ENCODE measurements at regions not wholly inside any gene's neighbourhood (a gene's known extent, or its start where the extent isn't known, plus 50 kb on each side); places are given as distances from the start of the nearest gene placed in this dataset.
"Not testable (repeated sequence)": the region's sequence is repeated elsewhere in the genome, so short reads cannot be mapped to it uniquely, and the experiment has no call there.

DNA sequence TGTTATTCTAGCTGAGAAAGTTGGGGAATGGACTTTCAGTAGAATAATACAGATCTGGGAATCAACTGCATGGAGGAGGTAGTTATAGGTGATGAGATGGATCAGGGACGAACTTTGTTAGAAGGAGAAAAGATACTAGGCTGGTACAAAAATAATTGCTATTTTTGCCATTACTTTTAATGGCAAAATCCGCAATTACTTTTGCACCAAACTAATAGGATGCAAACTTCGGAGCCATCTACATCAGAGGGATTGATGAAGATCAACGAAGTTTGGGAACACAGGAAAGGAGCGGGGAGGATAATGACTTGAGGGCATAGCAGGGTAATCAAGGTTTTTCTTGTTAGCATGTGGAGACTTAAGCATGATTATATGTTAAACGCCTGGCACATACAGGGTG is 111.9 kb downstream of the DEFB131A start:
- H3K79me2 ChIP-seq (ENCODE audit: control insufficient read depth in 1 of 2, insufficient read depth in 2 of 2, low read length in 2 of 2); CTCF ChIA-PET (ENCODE audit: partially characterized antibody); H2BK20ac ChIP-seq (ENCODE audit: low read length); H3K23me2 ChIP-seq (ENCODE audit: low read depth, low read length); H4K91ac ChIP-seq (replicated peaks; ENCODE audit: insufficient read length, low read length); H3K56ac ChIP-seq (replicated peaks; ENCODE audit: insufficient read length, low read depth, low read length); H3K27me3 ChIP-seq (replicated peaks in 1 of 4; ENCODE audit: control insufficient read depth in 3 of 4, extremely low read depth in 1 of 4, insufficient read depth in 3 of 4, low read length in 3 of 4); H2BK12ac ChIP-seq (ENCODE audit: low read depth, low read length); H3K23ac ChIP-seq (ENCODE audit: insufficient read length); H3K4me2 ChIP-seq (ENCODE audit: insufficient read depth in 1 of 2, low read depth in 2 of 2, low read length in 2 of 2); H3K4ac ChIP-seq (replicated peaks; ENCODE audit: insufficient read length, low read depth, low read length); H2BK120ac ChIP-seq (replicated peaks; ENCODE audit: low read depth, low read length); H3K79me1 ChIP-seq (ENCODE audit: low read depth, low read length); H3K4me1 ChIP-seq (replicated peaks in 1 of 4; ENCODE audit: control insufficient read depth in 3 of 4, insufficient read depth in 4 of 4, low read length in 3 of 4); H2BK5ac ChIP-seq (ENCODE audit: low read depth, low read length); H4K20me1 ChIP-seq (replicated peaks in 1 of 2; ENCODE audit: control insufficient read depth in 1 of 2, insufficient read depth in 2 of 2, low read length in 2 of 2); H2AFZ ChIP-seq (ENCODE audit: low read length); H3K18ac ChIP-seq (ENCODE audit: extremely low read depth, low read length); H3K4me3 ChIP-seq (ENCODE audit: extremely low read depth in 1 of 4, insufficient read depth in 2 of 4, low read depth in 3 of 4, low read length in 4 of 4); H2AK5ac ChIP-seq (ENCODE audit: low read depth, low read length); H2BK15ac ChIP-seq (ENCODE audit: low read length); DNase-seq (ENCODE audit: low read depth in 1 of 2, low spot score in 2 of 2); POLR2A ChIA-PET (ENCODE audit: partially characterized antibody); H3K9ac ChIP-seq (replicated peaks in 1 of 4; ENCODE audit: extremely low read depth in 1 of 4, low read depth in 3 of 4, low read length in 3 of 4); H3K14ac ChIP-seq (ENCODE audit: insufficient read length); H3K27ac ChIP-seq (ENCODE audit: low read depth, low read length); H3K9me3 ChIP-seq (ENCODE audit: insufficient read depth in 2 of 2, low read depth in 1 of 2, low read length in 1 of 2); H3K36me3 ChIP-seq (ENCODE audit: control insufficient read depth in 2 of 4, insufficient read depth in 4 of 4, low read length in 3 of 4); H4K5ac ChIP-seq (ENCODE audit: insufficient read length, low read depth, low read length); FAIRE-seq; H4K8ac ChIP-seq (ENCODE audit: extremely low read depth, insufficient read depth, low read length): not testable (repeated sequence)
- WGBS, 2 experiments (ENCODE audit: extremely low coverage in 1 of 2, insufficient coverage in 1 of 2, insufficient read length in 1 of 2, insufficient replicate concordance in 2 of 2, low coverage in 1 of 2, low lambda C conversion rate in 2 of 2, missing lambda C conversion rate in 1 of 2), result 90% methylated on average over 6 of the region's 6 CpGs; no CpG with 5 or more reads in 1 of the 2 experiments

All from H1 (cell line).